Endothelial cell of umbilical vein (primary cell): ENCODE measurements at regions not wholly inside any gene's neighbourhood (a gene's known extent, or its start where the extent isn't known, plus 50 kb on each side); places are given as distances from the start of the nearest gene placed in this dataset.

Experiments used
- BruUV-seq: library from RNA; stranded (reverse); fragments of 400-500 nt; replicated peaks from 2 replicates; lab custom pipeline; 2021; lab: Mats Ljungman, UMichigan
- CTCF ChIA-PET: fragments of 300-600, 350-600 bp; sonication (Branson Sonifier 250); formaldehyde crosslinking; loops from one replicate; lab custom pipeline; 2021; ENCODE audit warnings: antibody characterized with exemption, inconsistent platforms; lab: Charles Lee
- POLR2A ChIA-PET: fragments of 300-600, 350-600 bp; sonication (Branson Sonifier 250); formaldehyde crosslinking; loops from one replicate; lab custom pipeline; 2021; ENCODE audit warnings: antibody characterized with exemption, inconsistent platforms; lab: Charles Lee
- DNase-seq: peaks from one replicate; pipeline ENCODE4 v3.0.0-alpha.2; 2011; ENCODE audit warnings: low read depth, low spot score
- FAIRE-seq: peaks from 2 replicates; lab custom pipeline; 2011; peaks lifted over from hg19 to GRCh38; lab: Jason Lieb, UNC
- H2AFZ ChIP-seq: 2 replicates; pipeline ENCODE4 v1.6.0; 2012; ENCODE audit warnings: low read depth, low read length, control low read depth, inconsistent platforms
- H3K27ac ChIP-seq: 2 replicates; pipeline ENCODE4 v1.5.1; 2011; ENCODE audit warnings: low read depth, mild to moderate bottlenecking, control low read depth, low read length, moderate library complexity; ENCODE audit not compliant: insufficient read depth
- H3K27me3 ChIP-seq, 2 experiments: 2 replicates each; pipeline versions ENCODE4 v1.6.0 to v1.6.1; 2011; ENCODE audit warnings: low read length in 2 of 2, mixed read lengths in 1 of 2; ENCODE audit not compliant: control insufficient read depth in 2 of 2, insufficient read depth in 2 of 2
- H3K36me3 ChIP-seq, 2 experiments: 2 replicates in 1 of 2; 3 replicates in 1 of 2; pipeline ENCODE4 v1.5.1; 2011; ENCODE audit warnings: low read length in 2 of 2, mild to moderate bottlenecking in 1 of 2, moderate library complexity in 1 of 2; ENCODE audit not compliant: control insufficient read depth in 2 of 2, insufficient read depth in 2 of 2; ENCODE audit errors: extremely low read depth in 1 of 2
- H3K4me1 ChIP-seq: 3 replicates; pipeline ENCODE4 v1.5.1; 2011; ENCODE audit warnings: mild to moderate bottlenecking, low read length; ENCODE audit not compliant: control insufficient read depth, insufficient read depth; ENCODE audit errors: extremely low read depth
- H3K4me2 ChIP-seq: 2 replicates; pipeline ENCODE4 v1.6.1; 2011; ENCODE audit warnings: low read length, control low read depth, mixed read lengths; ENCODE audit not compliant: insufficient read depth
- H3K4me3 ChIP-seq, 3 experiments: fragments of 200-600 bp in 1 of 3; sonication (generic), shearing (Covaris generic) in 1 of 3; replicated peaks in 1 of 3; 2 replicates each; pipeline ENCODE4 v1.5.1; 2011 to 2016; ENCODE audit warnings: control low read depth in 3 of 3, low read length in 3 of 3, mild to moderate bottlenecking in 2 of 3, inconsistent platforms in 1 of 3, low read depth in 1 of 3, moderate library complexity in 1 of 3; ENCODE audit not compliant: insufficient read depth in 1 of 3
- H3K79me2 ChIP-seq: 2 replicates; pipeline ENCODE4 v1.6.0; 2012; ENCODE audit warnings: low read length, inconsistent platforms; ENCODE audit not compliant: control insufficient read depth, insufficient read depth
- H3K9ac ChIP-seq: replicated peaks from 2 replicates; pipeline ENCODE3; 2011; ENCODE audit warnings: low read length, control low read depth; ENCODE audit not compliant: insufficient read depth; ENCODE audit errors: extremely low read depth
- H3K9me1 ChIP-seq: replicated peaks from 3 replicates; pipeline ENCODE4 v1.6.0; 2011; ENCODE audit warnings: mild to moderate bottlenecking, low read length; ENCODE audit not compliant: control insufficient read depth, insufficient read depth; ENCODE audit errors: extremely low read depth
- H3K9me3 ChIP-seq: replicated peaks from 2 replicates; pipeline ENCODE4 v1.5.1; 2012; ENCODE audit warnings: low read length, inconsistent platforms; ENCODE audit not compliant: control insufficient read depth, insufficient read depth
- H4K20me1 ChIP-seq: replicated peaks from 2 replicates; pipeline ENCODE3; 2011; ENCODE audit warnings: mild to moderate bottlenecking, low read length; ENCODE audit not compliant: control insufficient read depth, insufficient read depth; ENCODE audit errors: extremely low read depth
- EZH2 ChIP-seq: IDR thresholded peaks from 2 replicates; pipeline ENCODE4 v1.6.1; 2012; ENCODE audit warnings: borderline replicate concordance, low read depth, mild to moderate bottlenecking, moderate library complexity, low read length, inconsistent platforms; ENCODE audit not compliant: severe bottlenecking
- FOS ChIP-seq: IDR thresholded peaks from 2 replicates; pipeline ENCODE4 v1.6.1; 2011; ENCODE audit warnings: mild to moderate bottlenecking, low read length, moderate library complexity, borderline replicate concordance; ENCODE audit not compliant: insufficient read depth
- GATA2 ChIP-seq: IDR thresholded peaks from 2 replicates; pipeline ENCODE4 v1.7.0; 2011; ENCODE audit warnings: low read depth, mild to moderate bottlenecking, moderate library complexity, mixed read lengths, low read length; ENCODE audit not compliant: insufficient read length, insufficient read depth
- JUN ChIP-seq: IDR thresholded peaks from 2 replicates; pipeline ENCODE4 v1.6.1; 2011; ENCODE audit warnings: borderline replicate concordance, low read depth; ENCODE audit not compliant: insufficient read length, insufficient read depth
- MAX ChIP-seq: IDR thresholded peaks from 2 replicates; pipeline ENCODE4 v1.6.1; 2011; ENCODE audit not compliant: insufficient read depth, insufficient read length
- MYC ChIP-seq: IDR thresholded peaks from one replicate; pipeline ENCODE4 v1.6.1; 2011; ENCODE audit warnings: mild to moderate bottlenecking, low read depth, low read length
- POLR2A ChIP-seq: IDR thresholded peaks from 2 replicates; pipeline ENCODE4 v1.6.1; 2012; ENCODE audit warnings: low read depth, mild to moderate bottlenecking, control low read depth, low read length
- POLR2AphosphoS5 ChIP-seq: IDR thresholded peaks from 2 replicates; pipeline ENCODE4 v1.6.1; 2012; ENCODE audit warnings: low read depth, mild to moderate bottlenecking, control low read depth, low read length, moderate library complexity; ENCODE audit not compliant: insufficient read depth
- dilution Hi-C: fragments of 300-500 bp; cut with MboI; formaldehyde crosslinking; loops from one replicate; pipeline ENCODE4 v1.15.0; 2019; ENCODE audit warnings: low sequenced_read_pairs; ENCODE audit not compliant: extremely low pct_ligation_motif_present
- intact Hi-C: fragments of 100-400 bp; cut with micrococcal nuclease; formaldehyde crosslinking; loops from one replicate; pipeline ENCODE4 v1.10.0; 2022
- TF ChIP-seq, protein P1 (sequence below), 2 donors: IDR thresholded peaks; 1 replicate in 1 of 2; 2 replicates in 1 of 2; pipeline ENCODE4 v1.5.1; 2011; ENCODE audit warnings: low read length in 2 of 2, mild to moderate bottlenecking in 2 of 2, moderate library complexity in 2 of 2, control low read depth in 1 of 2, inconsistent platforms in 1 of 2, low read depth in 1 of 2; ENCODE audit not compliant: insufficient read depth in 1 of 2; ENCODE audit errors: extremely low read depth in 1 of 2

- Histone ChIP-seq H3K79me2 (no peaks in the 10 kb centered on the region), H2AFZ (no peak overlapping the region), H3K36me3 (no peaks in the 10 kb centered on the region), H4K20me1 (no peaks in the 10 kb centered on the region), H3K27ac (no peak overlapping the region), H3K9me3 (no peaks in the 10 kb centered on the region), H3K4me3 (no peak overlapping the region), H3K4me1 (no peaks in the 10 kb centered on the region), H3K9me1 (no peaks in the 10 kb centered on the region), H3K27me3 (no peaks in the 10 kb centered on the region), H3K9ac (no peak overlapping the region), H3K4me2 (no peak overlapping the region)
- no TSS peak for BruUV-seq
- FAIRE-seq: no peak
- DNase-seq: no peak
- ChIA-PET CTCF (interaction anchor here (0.8 to 1.0 kb wide), 2 partner anchors 12 to 493 kb away, joined by 3 read pairs; no protein-coding TSS in a partner anchor), POLR2A (no interaction called here)
- TF ChIP-seq EZH2: no peak
- no peak for TF ChIP-seq POLR2A
- TF ChIP-seq GATA2: no peak
- TF ChIP-seq MAX: no peak
- TF ChIP-seq, protein P1, sequence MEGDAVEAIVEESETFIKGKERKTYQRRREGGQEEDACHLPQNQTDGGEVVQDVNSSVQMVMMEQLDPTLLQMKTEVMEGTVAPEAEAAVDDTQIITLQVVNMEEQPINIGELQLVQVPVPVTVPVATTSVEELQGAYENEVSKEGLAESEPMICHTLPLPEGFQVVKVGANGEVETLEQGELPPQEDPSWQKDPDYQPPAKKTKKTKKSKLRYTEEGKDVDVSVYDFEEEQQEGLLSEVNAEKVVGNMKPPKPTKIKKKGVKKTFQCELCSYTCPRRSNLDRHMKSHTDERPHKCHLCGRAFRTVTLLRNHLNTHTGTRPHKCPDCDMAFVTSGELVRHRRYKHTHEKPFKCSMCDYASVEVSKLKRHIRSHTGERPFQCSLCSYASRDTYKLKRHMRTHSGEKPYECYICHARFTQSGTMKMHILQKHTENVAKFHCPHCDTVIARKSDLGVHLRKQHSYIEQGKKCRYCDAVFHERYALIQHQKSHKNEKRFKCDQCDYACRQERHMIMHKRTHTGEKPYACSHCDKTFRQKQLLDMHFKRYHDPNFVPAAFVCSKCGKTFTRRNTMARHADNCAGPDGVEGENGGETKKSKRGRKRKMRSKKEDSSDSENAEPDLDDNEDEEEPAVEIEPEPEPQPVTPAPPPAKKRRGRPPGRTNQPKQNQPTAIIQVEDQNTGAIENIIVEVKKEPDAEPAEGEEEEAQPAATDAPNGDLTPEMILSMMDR (IDR thresholded peaks at IDR 0.05; ENCODE audit: extremely low read depth in 1 of 2, insufficient read depth in 1 of 2, low read depth in 1 of 2, low read length in 2 of 2): no peak
- no peak for TF ChIP-seq FOS
- TF ChIP-seq JUN: no peak
- no peak for TF ChIP-seq MYC
- no peak for TF ChIP-seq POLR2AphosphoS5
- intact Hi-C loops (no loop called here), dilution Hi-C loops (no loop called here)
These were observed 226.8 kb downstream of the TMEM167A start for GRCh38 chr5:82850393-82850792.
